MCF 10A (cell line): ENCODE measurements at regions not wholly inside any gene's neighbourhood (a gene's known extent, or its start where the extent isn't known, plus 50 kb on each side); places are given as distances from the start of the nearest gene placed in this dataset.

Source experiments
- BruUV-seq: library from RNA; stranded (reverse); fragments of 400-500 nt; replicated peaks from 2 replicates; lab custom pipeline; 2021; lab: Mats Ljungman, UMichigan
- CTCF ChIA-PET: fragments of 300-600 bp; sonication (Branson Sonifier 250); formaldehyde crosslinking; extraction: SDS; loops from one replicate; lab custom pipeline; 2021; ENCODE audit warnings: antibody characterized with exemption, inconsistent platforms; lab: Yijun Ruan, JAX
- POLR2A ChIA-PET: fragments of 300-600, 350-650 bp; sonication (Branson Sonifier 250); formaldehyde crosslinking; extraction: SDS; loops from one replicate; lab custom pipeline; 2020; ENCODE audit warnings: antibody characterized with exemption, inconsistent platforms; lab: Yijun Ruan, JAX
- DNase-seq: peaks from one replicate; pipeline ENCODE4 v3.0.0-alpha.2; 2018; ENCODE audit not compliant: unreplicated experiment
- H3K27ac Mint-ChIP-seq: one replicate; pipeline ENCODE4 v1.8.0; 2022; ENCODE audit warnings: mild to moderate bottlenecking, low read depth, mixed read lengths; ENCODE audit not compliant: unreplicated experiment
- H3K27me3 Mint-ChIP-seq: one replicate; pipeline ENCODE4 v1.8.0; 2022; ENCODE audit warnings: mixed read lengths; ENCODE audit not compliant: insufficient read depth, unreplicated experiment
- H3K36me3 Mint-ChIP-seq: one replicate; pipeline ENCODE4 v1.8.0; 2022; ENCODE audit warnings: mild to moderate bottlenecking, moderate library complexity, mixed read lengths; ENCODE audit not compliant: insufficient read depth, unreplicated experiment
- H3K4me1 Mint-ChIP-seq: one replicate; pipeline ENCODE4 v1.8.0; 2022; ENCODE audit warnings: mixed read lengths; ENCODE audit not compliant: insufficient read depth, unreplicated experiment
- H3K4me3 Mint-ChIP-seq: one replicate; pipeline ENCODE4 v1.8.0; 2022; ENCODE audit warnings: mild to moderate bottlenecking, moderate library complexity, mixed read lengths; ENCODE audit not compliant: unreplicated experiment
- H3K9me3 Mint-ChIP-seq: one replicate; pipeline ENCODE4 v1.8.0; 2022; ENCODE audit warnings: mixed read lengths; ENCODE audit not compliant: unreplicated experiment
- CTCF ChIP-seq: fragments of 200-600 bp; IDR thresholded peaks from one replicate; pipeline ENCODE4 v1.8.0; 2022; ENCODE audit warnings: antibody characterized with exemption, mild to moderate bottlenecking; ENCODE audit not compliant: unreplicated experiment
- intact Hi-C: fragments of 100-400 bp; cut with micrococcal nuclease; formaldehyde crosslinking; loops from 2 replicates; pipeline ENCODE4 v1.14.1; 2022

- Mint-ChIP-seq H3K27ac (no peak overlapping the region), H3K27me3 (peaks cover 35% of the 10 kb centered on the region), H3K4me1 (no peaks in the 10 kb centered on the region), H3K9me3 (no peaks in the 10 kb centered on the region), H3K4me3 (no peak overlapping the region), H3K36me3 (no peaks in the 10 kb centered on the region)
- no peak for TF ChIP-seq CTCF
- BruUV-seq: no TSS peak
- intact Hi-C loops: no loop called here
- ChIA-PET CTCF (no interaction called here), POLR2A (no interaction called here)
- DNase-seq: no peak
Measured at GRCh38 chr7:52794621-52795020, 240.8 kb upstream of the POM121L12 start.

- Mint-ChIP-seq H3K36me3 (no peaks in the 10 kb centered on the region), H3K27ac (no peak overlapping the region), H3K4me3 (no peak overlapping the region), H3K4me1 (no peaks in the 10 kb centered on the region), H3K9me3 (no peaks in the 10 kb centered on the region), H3K27me3 (peaks cover 43% of the 10 kb centered on the region)
- ChIA-PET POLR2A (no interaction called here), CTCF (no interaction called here)
- intact Hi-C loops: no loop called here
- BruUV-seq: no TSS peak
- TF ChIP-seq CTCF: no peak
- DNase-seq: no peak
Measured at GRCh38 chr7:52791176-52791700, 244.2 kb upstream of the POM121L12 start.

- H3K4me1 Mint-ChIP-seq: no peaks in the 10 kb centered on the region
- H3K36me3 Mint-ChIP-seq: no peaks in the 10 kb centered on the region
- no peak overlapping the region for H3K27ac Mint-ChIP-seq
- CTCF ChIA-PET: interaction anchor here (0.5 kb wide), 1 partner anchor 638 kb away, joined by 3 read pairs; no protein-coding TSS in a partner anchor
- no peaks in the 10 kb centered on the region for H3K9me3 Mint-ChIP-seq
- no peak overlapping the region for H3K4me3 Mint-ChIP-seq
- TF ChIP-seq CTCF: no peak
- DNase-seq: no peak
- intact Hi-C loops: no loop called here
- POLR2A ChIA-PET: no interaction called here
- H3K27me3 Mint-ChIP-seq: peaks cover 42% of the 10 kb centered on the region
- BruUV-seq: no TSS peak
Measured at GRCh38 chr7:52786174-52786573, 249.3 kb upstream of the POM121L12 start.

- peaks cover 17% of the 10 kb centered on the region for H3K27me3 Mint-ChIP-seq
- ChIA-PET POLR2A (no interaction called here), CTCF (no interaction called here)
- no peak overlapping the region for H3K27ac Mint-ChIP-seq
- no TSS peak for BruUV-seq
- intact Hi-C loops: no loop called here
- no peak for TF ChIP-seq CTCF
- peaks cover 5% of the 10 kb centered on the region for H3K9me3 Mint-ChIP-seq
- no peak overlapping the region for H3K4me3 Mint-ChIP-seq
- no peaks in the 10 kb centered on the region for H3K4me1 Mint-ChIP-seq
- DNase-seq: no peak
- H3K36me3 Mint-ChIP-seq: no peaks in the 10 kb centered on the region
Measured at GRCh38 chr7:52782348-52782747, 253.1 kb upstream of the POM121L12 start.
